CD4-positive, alpha-beta T cell treated with Interleukin-15 for 1 hour (primary cell): ENCODE measurements at regions not wholly inside any gene's neighbourhood (a gene's known extent, or its start where the extent isn't known, plus 50 kb on each side); places are given as distances from the start of the nearest gene placed in this dataset.
"Not testable (repeated sequence)": the region's sequence is repeated elsewhere in the genome, so short reads cannot be mapped to it uniquely, and the experiment has no call there.

Experiments used
- DNase-seq: peaks from one replicate; pipeline ENCODE4 v3.0.0-alpha.2; 2020

DNA sequence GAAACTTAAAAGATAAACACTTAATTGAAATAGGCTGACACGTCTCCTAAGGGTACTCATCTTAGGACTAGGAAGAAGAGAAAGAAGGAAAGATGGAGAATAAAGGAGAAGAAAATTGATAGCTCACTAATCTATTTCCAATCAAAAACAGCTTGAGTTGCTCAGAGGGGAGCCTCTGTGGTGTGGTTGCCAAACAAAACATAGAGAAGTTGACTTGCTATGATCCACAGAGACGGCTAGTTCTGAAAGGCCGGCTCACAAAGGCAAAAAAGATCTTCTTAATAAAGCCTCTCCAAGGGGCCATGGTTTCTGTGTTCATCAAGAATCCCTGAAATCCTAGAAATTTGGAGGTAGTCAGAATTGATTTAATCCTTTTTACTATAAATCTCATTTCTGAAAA lies 644.1 kb downstream of the LMO4 start:
- DNase-seq, result no peak

DNA sequence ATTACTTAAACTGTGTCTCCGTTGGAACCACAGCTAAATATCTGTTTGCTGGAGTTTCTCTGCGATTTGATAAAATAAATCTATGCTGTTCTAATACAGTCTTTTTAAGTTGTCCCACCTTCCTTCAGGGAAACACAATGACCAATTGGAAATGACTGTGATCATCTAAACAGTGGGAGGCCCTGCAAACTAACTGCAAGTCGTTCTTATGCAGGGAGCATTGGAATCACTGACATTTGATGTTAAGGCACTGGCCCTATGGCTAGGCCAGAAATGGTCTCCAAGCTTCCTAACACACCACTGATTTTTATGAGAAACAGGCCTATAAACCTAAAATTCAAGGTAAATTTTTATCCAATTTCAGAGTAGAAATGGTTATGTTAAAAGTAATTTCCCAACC lies 645.2 kb downstream of the LMO4 start:
- no peak for DNase-seq

DNA sequence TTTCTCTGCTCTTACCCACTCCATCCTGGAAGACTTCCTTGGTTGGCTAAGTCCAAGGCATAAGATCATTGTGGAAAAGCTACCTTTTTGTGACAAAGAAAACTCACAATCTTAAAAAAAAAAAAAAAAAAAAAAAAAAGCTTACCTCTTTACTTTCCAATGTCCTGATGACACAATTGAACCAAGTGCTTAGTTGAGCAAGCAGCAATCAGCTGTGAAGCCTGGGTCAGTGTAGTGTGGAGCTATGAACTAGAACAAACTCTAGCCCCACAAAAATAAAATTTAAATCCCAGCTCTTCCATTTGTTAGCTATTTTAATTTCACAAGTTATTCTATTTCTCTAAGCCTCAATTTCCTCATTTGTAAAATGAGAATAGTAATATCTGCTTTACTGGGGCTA lies 647.6 kb downstream of the LMO4 start:
- DNase-seq, result no peak

DNA sequence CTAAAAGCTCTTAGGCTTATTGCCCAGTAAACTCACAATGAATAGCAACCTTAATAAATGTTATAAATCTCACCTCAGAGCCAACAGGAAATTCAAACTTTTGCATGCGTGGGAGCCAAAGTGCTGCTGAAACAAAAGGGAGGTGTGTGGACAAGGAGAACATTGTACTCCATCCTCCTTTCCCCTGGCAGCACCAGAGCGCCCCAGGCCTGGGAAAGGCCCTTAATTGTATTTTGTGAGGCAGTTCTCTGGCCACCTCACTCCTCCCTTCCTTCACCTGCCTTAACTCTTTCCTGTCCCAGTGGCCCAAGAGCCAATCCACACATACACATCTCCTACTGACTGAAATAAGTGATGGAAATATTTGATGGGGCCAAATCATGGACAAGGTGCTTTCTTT lies 648.5 kb downstream of the LMO4 start:
- DNase-seq, result no peak

DNA sequence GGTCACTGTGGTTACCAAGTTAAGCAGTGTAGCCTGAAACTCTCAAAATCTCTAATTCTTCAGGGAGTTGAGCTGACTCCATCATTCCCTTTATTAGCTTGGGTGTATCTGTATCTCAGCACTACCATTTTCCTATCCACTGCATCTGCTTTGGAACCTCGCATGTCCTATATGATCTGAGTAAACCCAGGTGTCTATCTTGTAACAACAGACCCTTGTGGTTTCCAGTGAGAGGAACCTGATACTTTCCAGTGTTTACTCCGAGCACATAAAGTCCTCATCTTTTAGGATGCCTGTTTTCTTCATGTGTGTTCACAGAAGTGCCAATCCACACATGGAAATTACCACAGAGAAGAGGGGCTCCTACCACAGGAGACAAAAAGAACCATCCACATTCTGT lies 650.4 kb downstream of the LMO4 start:
- DNase-seq, result no peak

DNA sequence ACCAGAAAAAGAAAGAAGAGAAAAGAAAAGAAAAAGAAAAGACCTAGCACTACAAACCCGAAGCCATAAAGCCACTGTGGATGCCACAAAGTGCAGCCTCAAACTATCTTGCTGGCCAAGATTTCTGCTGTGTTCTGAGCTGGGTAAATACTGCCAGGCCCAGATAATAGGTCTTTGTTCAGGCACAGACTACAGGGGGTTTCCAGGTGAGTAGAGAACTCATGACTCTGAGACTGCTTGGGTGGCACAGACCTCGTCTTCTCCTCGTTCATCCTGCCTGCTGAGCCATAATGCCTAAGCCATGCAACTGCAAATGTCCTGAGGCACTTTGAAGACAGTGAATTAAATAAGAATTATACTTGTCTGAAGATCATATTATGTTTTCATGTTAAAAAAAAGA lies 651.8 kb downstream of the LMO4 start:
- no peak for DNase-seq

DNA sequence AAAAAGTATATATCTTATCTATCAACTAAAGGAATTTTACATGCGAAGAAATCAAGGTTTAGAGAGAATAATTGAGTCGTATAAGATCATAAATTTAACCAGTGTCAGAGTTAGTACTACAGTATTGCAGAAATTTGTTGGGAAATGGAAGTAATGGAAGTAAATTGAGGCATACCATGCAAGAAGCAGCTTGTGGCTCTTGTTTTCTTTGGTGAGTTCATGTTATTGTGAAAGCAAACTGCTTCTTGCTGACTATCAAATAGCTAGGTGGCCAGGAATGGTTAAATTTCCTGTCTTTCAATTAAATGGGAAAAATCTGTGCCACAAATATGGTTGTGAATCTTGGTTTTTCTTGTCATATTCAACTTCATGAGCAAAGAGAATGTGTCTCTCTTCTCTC lies 652.7 kb downstream of the LMO4 start:
- no peak for DNase-seq

DNA sequence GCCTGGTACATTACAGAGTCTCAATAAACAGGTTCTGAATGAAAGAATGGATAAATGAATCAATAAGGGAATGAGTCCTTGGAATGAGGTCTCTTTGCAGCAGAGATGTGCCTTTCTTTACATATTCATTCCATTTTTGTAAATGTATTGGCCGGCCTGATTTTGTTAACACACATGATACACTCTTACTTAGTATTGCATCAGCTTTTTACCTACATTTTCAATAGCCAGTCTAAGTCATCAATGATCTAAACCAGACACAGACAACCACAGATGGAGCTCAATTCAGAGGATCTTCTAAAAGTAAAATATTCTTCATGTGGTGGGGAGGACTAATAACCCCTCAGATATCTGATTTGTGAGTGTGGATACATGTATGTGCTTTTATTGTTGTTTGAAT lies 653.1 kb downstream of the LMO4 start:
- no peak for DNase-seq

DNA sequence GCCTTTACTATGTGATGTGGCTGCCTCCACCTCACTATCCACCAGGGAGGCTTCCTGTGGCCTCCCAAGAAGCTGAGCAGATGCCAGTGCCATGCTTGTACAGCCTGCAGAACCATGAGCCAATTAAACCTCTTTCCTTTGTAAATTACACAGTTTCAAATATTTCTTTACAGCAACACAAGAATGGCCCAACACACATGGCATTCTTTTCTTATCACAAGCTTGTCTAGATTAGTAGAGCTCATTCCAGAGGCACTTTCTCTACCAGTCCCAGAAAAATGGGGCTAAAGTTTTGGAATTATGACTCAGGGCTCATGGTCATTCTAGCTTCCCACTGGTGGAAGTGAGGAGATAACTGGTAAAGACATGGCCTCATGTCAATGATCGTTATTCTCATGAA lies 655.2 kb downstream of the LMO4 start:
- DNase-seq, result no peak

DNA sequence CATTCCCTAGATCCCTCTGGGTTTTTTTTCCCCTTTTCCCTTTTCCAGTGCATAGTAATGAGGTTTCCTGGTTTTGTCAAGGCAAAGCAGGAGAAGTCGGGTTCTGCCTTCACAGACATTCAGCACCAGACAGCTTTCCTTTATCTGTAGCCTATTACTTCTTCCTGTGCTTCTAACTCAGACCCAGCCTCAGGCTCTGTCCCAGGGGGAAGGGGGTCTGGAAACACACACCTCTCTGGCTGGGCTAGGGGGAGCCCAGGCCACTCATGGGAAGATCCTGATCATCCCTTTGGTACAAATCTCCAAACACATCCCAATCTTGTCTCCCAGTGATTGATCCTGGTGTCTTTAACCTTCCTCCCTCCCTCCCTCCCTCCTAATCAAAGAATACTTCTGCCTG lies 656.4 kb downstream of the LMO4 start:
- DNase-seq, result no peak

DNA sequence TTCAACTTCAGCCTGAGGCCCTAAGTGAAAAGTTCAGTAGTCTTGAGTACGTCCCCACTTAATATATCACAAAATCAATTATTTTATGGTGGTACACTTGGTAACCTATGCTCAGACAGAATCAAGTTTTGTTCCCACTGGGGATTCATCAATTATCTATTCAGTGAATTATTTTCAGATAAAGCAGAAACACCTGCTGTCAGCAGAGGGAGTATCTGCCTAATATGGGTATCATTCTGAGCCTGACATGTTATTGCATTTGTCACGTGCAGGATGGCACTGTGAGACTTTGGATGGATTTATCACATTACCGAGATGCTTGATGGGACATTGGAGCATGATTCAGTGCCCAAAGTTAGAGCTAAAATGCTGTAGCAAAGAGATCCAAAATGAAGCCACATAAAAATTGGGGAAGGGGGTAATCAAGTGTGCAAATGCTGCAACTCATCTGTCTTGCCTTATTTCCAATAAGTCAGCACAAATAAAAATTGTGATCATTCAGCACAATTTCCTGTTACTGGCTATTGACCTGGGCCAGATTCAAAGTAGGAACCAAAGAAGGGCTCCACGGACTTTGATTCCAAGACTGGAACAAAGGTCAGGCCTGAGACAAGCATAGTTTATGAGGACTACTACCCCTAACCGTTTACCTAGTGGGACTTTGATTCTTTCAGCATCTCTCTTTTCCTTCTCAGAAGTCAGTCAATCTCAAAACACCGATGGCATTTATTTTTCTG lies 657.6 kb downstream of the LMO4 start:
- no peak for DNase-seq

DNA sequence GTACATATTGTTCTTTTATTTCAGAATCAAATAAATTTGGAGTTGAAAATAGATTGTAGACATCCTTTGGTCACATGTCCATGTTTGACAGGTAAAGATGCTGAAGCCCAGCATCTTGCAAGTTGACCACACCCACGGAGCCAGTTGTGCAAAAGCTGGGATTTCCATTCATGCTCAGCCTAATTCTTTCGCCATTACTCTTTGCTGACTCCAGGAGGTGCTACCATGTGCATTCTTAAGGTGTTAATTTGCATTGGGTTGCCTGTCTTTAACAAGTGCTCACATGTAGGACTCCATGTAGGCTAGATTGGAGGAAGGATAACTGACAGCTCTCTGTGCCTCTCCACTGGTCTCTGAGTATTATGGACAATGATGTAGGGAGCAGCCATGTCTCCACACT lies 660.7 kb downstream of the LMO4 start:
- DNase-seq, result no peak

DNA sequence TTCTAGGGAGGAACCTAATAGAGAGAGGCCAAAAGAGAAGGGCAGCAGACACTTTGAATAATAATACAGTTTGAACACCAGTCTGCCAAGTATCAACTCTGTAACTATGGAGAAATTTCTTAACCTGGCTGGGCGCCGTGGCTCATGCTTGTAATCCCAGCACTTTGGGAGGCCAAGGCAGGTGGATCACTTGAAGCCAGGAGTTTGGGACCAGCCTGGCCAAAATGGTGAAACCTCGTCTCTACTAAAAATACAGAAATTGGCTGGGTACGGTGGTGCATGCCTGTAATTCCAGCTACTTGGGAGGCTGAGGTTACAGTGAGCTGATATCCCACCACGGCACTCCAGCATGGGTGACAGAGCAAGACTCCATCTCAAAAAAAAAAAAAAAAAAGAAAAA lies 663.9 kb downstream of the LMO4 start:
- DNase-seq, result not testable (repeated sequence)

DNA sequence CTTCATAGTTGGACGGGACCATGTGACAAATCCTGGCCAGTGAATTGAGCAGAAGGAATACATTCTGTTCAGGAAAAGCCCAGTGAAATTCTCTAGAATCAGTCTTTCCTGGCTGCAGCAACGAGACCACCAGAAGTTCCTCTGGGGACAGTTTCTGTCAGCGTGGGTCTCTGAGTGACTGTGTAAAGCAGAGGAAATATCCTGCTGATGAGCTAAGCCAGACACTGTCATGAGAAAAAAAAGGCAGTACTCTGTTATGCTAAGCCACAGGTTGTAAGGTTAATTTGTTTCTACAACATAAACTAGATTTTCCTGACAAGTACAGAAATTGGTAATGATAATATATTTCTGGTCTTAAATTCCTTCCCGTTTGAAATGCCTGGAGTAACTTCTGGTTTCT lies 664.4 kb downstream of the LMO4 start:
- DNase-seq, result no peak

DNA sequence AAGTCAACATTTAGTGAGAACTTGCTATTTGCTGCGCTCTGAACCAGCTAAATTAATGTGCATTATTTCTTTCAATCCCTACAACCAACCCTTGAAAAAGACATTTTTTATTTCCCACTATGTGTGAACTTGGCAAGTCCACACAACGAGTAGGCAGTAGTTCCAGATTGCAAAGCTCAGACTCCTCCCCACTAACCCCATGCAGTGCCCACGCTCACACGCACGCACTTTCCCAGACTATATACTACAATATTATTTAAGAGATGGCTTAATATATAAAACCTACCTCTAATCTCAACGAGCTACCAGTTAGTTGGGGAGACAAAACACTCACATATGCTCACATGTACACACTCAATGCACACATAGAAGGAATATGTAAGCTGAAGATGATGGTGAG lies 671.2 kb downstream of the LMO4 start:
- DNase-seq, result no peak

DNA sequence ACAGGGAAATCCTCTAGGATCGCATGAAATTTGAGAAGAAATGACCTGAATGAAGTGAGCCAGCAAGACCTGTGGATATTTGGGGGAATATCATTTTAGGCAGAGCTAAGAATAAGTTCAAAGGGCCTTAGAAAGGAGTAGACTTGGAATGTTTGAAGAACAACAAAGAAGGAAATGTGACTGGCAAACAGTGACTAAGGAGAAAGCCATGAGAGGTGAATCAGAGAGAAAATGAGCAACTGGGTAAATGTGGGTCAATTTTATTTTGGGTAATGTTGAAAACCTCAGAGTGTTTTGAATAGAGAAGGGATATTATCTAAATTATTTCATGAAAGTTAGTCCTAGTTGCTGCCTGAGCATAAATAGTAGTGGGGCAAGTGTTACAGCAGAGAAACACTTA lies 672.8 kb downstream of the LMO4 start:
- no peak for DNase-seq

DNA sequence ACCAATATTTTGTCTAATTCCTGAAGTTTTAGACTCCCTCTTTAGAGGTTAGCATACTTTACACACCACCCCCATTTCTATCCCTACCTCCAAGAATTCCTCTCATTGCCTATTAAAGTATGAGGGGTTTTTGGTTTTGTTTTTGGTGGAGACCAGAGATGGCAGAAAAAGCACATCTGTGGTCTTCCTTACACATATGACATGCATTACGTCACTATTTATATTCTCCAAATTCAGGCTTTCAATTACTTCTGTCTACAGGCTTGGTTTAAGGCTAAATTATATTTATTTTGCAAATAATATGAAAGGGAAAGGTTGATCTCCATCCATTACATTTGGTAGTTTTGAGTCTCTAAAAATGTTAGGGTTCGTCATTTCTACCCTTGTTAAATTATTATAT lies 674.6 kb downstream of the LMO4 start:
- no peak for DNase-seq

DNA sequence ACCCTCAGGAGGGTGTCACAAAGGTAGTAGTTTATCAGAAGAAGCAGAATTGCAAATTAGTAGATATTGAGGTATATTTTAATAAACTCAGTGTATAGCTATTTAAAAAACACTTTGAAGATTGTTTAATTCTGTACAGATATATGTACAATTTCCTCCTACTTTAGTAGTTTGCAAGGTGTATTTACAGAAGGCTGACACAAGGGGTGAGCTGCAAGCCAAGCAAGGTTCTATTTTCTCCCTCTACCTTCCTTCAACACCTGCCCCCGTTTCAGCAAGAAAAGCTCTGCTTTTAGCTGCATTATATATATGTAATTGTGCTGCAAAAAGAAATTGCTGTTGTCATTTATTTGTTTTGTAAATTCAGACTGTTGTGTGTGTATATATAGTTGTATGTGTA lies 674.2 kb upstream of the PKN2 start:
- DNase-seq, result no peak

DNA sequence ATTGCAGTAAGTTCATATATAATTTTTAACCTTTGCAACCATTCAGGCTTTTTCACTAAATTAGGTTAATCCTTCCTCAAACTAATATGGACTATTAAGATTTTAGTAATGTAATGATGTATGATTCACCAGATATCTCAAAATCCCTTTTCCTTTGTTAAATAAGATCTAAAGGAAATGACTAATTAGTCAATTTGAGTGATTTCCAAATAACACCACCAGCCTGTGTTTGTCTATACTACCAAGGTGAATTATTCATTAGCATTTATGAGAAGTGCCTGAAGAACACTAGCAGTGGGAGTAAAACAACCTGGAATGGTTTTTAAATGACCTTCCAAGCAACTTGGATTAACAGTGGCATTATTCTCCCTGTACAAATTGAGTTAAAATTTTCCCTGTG lies 670.6 kb upstream of the PKN2 start:
- no peak for DNase-seq

DNA sequence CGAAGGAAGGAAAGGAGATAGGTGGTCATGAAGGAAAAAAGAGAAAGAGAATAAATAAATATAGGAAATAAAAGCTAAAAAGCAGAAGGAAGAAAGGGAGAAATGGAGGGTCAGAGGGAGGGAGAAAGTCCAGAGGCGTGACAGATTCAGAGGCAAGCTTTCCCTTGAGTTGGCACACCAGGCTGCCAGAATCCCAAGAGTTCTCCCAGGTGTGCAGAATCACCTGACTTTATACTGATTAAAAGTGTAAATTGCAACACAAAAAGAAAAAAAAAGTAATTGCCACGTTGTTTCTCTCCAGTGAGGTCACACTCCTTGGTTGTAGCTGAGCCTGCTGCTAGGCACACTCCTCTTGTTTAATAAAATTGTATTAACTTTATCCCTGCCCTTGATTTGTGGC lies 669.9 kb upstream of the PKN2 start:
- DNase-seq, result no peak

DNA sequence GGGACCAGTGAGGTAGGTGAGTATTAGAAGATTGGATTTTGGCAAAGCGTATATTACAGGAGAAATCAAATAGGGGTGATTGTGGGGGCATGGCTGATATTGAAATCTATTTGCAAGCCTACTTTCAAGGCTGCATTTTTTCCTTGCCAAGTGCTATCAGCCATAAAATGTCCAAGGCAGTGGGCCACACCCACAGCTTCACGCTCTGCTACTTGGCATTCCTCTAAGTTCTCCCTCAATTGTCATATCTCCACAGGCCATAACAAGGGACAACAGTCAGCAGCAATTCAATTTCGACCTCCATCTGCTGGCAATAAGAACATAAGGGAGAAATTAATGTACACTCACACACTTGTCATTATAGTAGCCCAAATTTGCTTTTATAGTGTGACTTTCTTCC lies 667.1 kb upstream of the PKN2 start:
- DNase-seq, result no peak

DNA sequence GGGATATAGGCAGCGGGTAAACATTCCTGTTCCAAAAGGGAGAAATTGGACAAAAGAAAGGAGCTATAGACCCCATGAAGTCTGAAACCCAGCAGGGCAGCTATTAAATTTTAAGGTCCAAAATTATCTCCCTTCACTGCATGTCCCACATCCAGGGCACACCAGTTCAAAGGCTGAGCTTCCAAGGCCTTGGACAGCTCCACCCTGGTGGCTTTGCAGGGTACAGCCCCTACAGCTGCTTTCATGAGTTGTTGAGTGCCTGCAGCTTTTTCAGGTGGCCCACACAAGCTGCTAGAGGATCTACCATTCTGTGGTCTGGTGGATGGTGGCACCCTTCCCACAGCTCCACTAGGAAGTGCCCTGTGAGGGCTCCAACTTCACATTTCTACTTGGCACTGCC lies 662.5 kb upstream of the PKN2 start:
- DNase-seq, result no peak

DNA sequence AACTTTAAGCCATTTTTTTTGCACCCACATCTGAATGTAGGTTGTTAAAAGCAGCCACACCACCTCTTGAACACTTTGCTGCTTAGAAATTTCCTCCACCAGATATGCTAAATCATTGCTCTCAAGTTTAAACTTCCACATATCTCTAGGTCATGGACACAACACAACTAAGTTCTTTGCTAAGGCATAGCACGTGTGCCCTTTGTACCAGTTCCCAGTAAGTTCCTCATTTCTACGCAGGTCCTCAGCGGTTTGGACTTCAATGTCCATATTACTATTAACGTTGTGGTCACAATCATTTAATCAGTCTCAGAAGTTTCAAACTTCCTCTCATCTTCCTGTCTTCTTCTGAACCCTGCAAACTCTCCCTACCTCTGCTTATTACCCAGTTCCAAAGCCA lies 661.6 kb upstream of the PKN2 start:
- DNase-seq, result no peak

DNA sequence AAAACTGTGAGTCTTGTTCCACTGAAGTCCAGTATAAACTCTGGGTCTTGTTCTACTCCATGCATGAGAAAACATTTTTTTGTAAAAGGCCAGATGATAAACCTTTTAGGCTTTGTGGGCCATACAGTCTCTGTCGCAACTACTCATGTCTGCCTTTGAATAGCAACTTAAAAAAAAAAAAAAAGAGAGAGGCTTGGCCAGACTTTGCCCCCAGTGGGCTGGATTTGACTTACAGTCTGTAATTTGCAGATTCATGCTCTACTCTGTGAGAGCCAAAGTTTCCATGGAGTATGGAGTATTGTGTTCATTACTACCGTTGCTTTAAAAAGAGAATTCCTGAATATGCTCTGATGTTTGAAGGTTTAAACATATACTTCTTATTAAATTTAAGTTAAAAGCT lies 654.9 kb upstream of the PKN2 start:
- DNase-seq, result no peak

DNA sequence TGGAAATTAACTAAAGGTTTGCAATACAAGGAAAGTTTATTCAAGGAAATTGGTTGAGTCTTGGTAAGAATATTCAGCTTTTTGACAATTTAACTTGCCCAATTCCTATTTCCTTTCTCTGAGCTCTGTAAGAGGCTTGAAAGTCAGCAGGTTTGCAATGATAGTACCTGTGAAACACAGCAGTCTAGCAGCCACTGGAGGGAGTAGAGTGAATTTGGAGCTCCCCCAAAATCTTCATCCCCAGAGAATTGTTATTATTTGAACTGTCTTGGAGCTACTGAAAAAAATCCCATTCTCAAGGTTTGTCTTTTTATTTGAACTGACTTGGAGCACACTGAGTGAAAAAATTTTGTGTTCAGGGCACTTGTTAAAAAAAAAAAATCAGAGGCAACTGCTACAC lies 654.2 kb upstream of the PKN2 start:
- no peak for DNase-seq

DNA sequence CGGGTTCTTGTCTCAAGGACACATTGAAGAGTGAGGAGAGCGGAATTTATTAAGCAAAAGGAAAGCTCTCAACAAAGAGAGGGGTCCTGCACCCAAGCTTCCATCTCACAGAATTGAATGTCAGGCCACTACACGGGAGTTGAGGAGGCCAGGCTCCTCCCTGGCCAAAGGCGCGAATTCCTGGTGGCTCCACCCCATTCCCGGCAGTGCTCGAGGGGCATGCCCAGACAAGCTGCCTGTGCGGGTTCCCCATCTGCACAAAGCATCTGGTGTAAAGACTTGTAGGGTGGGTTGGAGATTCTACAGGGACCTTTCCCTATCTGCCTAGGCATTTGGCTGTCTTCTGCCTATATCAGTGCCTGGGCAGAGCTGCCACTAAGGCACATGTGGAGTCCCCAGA lies 648.5 kb upstream of the PKN2 start:
- no peak for DNase-seq
